NT2/D1 (cell line): ENCODE measurements at regions not wholly inside any gene's neighbourhood (a gene's known extent, or its start where the extent isn't known, plus 50 kb on each side); places are given as distances from the start of the nearest gene placed in this dataset.

ENCODE experiments used
- DNase-seq: peaks from one replicate; pipeline ENCODE4 v3.0.0-alpha.2; 2011; ENCODE audit warnings: low read depth, low spot score
- H3K27me3 ChIP-seq: 2 replicates; pipeline ENCODE4 v1.6.0; 2011; ENCODE audit warnings: mild to moderate bottlenecking; ENCODE audit not compliant: insufficient read length, insufficient read depth
- H3K36me3 ChIP-seq: 2 replicates; pipeline ENCODE4 v1.6.1; 2011; ENCODE audit warnings: mild to moderate bottlenecking, low read length, mixed read lengths; ENCODE audit not compliant: insufficient read depth, insufficient read length
- H3K4me1 ChIP-seq: 2 replicates; pipeline ENCODE4 v1.5.1; 2011; ENCODE audit not compliant: insufficient read depth, insufficient read length
- H3K4me3 ChIP-seq: 2 replicates; pipeline ENCODE4 v1.5.1; 2011; ENCODE audit warnings: low read depth; ENCODE audit not compliant: insufficient read length
- H3K9ac ChIP-seq: 2 replicates; pipeline ENCODE4 v1.6.0; 2011; ENCODE audit warnings: low read depth; ENCODE audit not compliant: insufficient read length
- H3K9me3 ChIP-seq: 2 replicates; pipeline ENCODE4 v1.5.1; 2011; ENCODE audit warnings: mild to moderate bottlenecking, low read length; ENCODE audit not compliant: insufficient read depth
- SUZ12 ChIP-seq: IDR thresholded peaks from 2 replicates; pipeline ENCODE4 v1.6.1; 2011; ENCODE audit not compliant: insufficient read length, insufficient read depth; ENCODE audit errors: extremely low read depth
- YY1 ChIP-seq: IDR thresholded peaks from 2 replicates; pipeline ENCODE4 v1.6.1; 2011; ENCODE audit not compliant: insufficient read length, insufficient read depth
- ZNF274 ChIP-seq: IDR thresholded peaks from 2 replicates; pipeline ENCODE4 v1.6.1; 2011; ENCODE audit warnings: mild to moderate bottlenecking, low read depth, low read length

DNA sequence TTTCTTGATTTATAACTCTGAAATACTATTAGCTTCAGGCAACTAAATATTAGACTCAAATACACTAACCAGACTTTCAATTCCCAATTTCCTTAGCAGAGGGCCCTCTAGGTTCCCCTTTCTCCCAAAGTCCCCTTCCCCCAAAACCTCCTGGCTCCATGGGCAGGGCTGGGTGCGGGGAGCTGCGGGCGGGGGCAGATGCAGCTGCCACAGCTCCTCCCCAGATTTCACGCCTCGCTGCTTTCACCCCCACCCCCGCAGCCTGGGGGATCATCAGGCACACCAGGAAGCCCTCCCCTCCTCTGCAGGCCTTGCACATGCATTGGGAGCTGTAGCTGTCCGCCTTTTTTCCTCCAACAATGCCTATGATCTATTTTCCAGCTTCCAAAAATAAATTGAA, 82.8 kb upstream of the SPATA31C2 start:
- Histone ChIP-seq H3K9me3 (no peaks in the 10 kb centered on the region), H3K27me3 (no peaks in the 10 kb centered on the region), H3K36me3 (no peaks in the 10 kb centered on the region), H3K4me3 (no peak overlapping the region), H3K9ac (no peak overlapping the region), H3K4me1 (peaks cover 11% of the 10 kb centered on the region)
- TF ChIP-seq SUZ12, result no peak
- TF ChIP-seq ZNF274, result no peak
- no peak for TF ChIP-seq YY1
- no peak for DNase-seq

DNA sequence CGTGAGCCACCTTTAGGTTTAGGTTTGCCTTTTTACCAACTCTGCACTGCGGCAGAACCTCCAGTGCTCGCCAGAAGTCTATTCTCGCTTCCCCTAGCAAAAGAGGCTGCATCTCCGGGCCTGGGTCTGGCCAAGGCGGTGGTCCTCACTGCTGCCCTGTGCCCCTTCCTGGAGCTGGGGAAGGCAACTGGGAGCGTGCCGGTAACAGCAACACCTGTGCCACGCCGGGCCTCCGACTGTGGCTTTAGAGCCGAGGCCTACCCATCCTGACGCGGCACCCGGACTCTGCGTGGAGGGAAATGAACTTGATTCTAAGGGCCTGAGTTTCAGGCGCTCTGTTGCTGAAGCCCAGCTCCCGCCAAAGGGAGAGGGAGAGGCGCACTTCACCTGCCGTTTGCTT, 82.4 kb upstream of the SPATA31C2 start:
- no peak overlapping the region for H3K9ac ChIP-seq
- TF ChIP-seq SUZ12 (no peak), ZNF274 (no peak), YY1 (no peak)

DNA sequence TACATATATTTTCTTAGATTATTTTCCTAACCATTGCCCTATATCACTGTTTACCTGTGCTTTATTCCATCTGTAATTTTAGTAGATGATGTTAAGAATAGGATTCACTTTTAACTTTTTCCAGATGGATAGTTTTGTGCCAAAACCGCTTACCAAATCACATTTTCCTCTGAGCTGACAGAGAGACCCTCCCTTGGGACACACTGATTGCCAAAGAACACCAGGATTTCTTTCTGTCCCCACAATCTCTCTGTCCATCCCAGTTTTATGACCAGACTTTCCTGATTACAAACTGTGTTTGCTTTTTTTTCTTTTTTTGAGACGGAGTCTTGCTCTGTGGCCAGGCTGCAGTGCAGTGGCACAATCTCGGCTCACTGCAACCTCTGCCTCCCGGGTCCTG, 81.3 kb upstream of the SPATA31C2 start:
- H3K4me3 ChIP-seq, result no peak overlapping the region
- H3K4me1 ChIP-seq, result peaks cover 7% of the 10 kb centered on the region

More for the DNA sequence above, 82.4 kb upstream of the SPATA31C2 start:
- Histone ChIP-seq H3K9me3 (no peaks in the 10 kb centered on the region), H3K4me1 (peaks cover 11% of the 10 kb centered on the region), H3K36me3 (no peaks in the 10 kb centered on the region), H3K4me3 (no peak overlapping the region), H3K27me3 (no peaks in the 10 kb centered on the region)
- no peak for DNase-seq

DNA sequence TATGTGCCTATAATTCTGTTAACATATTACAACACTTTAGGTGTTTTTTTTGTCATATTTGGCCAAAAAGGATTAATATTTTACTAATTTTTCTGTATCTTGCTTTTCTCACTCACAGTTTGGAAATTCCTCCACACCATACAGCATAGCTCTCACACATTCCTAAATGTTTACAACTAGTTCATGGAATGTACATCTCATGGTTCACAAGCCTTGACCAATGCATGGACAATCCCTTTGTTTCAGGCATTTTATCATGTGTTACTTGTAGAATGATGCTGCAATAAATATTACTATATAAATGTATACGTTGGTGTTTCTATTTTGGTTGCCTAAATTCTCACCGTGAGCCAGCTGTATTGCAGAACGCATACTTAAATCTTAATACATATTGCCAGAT, 80.5 kb upstream of the SPATA31C2 start:
- Histone ChIP-seq H3K36me3 (no peaks in the 10 kb centered on the region), H3K4me3 (no peak overlapping the region), H3K9me3 (peaks cover 2% of the 10 kb centered on the region), H3K9ac (no peak overlapping the region), H3K27me3 (no peaks in the 10 kb centered on the region), H3K4me1 (peaks cover 5% of the 10 kb centered on the region)
- TF ChIP-seq SUZ12, result no peak
- TF ChIP-seq ZNF274, result no peak
- no peak for TF ChIP-seq YY1
- DNase-seq, result no peak

More for the DNA sequence above, 81.3 kb upstream of the SPATA31C2 start:
- no peak for TF ChIP-seq SUZ12
- TF ChIP-seq YY1, result no peak
- TF ChIP-seq ZNF274, result no peak
- H3K9me3 ChIP-seq, result no peaks in the 10 kb centered on the region
- H3K9ac ChIP-seq, result no peak overlapping the region
- no peaks in the 10 kb centered on the region for H3K36me3 ChIP-seq
- H3K27me3 ChIP-seq, result no peaks in the 10 kb centered on the region
- DNase-seq, result no peak

DNA sequence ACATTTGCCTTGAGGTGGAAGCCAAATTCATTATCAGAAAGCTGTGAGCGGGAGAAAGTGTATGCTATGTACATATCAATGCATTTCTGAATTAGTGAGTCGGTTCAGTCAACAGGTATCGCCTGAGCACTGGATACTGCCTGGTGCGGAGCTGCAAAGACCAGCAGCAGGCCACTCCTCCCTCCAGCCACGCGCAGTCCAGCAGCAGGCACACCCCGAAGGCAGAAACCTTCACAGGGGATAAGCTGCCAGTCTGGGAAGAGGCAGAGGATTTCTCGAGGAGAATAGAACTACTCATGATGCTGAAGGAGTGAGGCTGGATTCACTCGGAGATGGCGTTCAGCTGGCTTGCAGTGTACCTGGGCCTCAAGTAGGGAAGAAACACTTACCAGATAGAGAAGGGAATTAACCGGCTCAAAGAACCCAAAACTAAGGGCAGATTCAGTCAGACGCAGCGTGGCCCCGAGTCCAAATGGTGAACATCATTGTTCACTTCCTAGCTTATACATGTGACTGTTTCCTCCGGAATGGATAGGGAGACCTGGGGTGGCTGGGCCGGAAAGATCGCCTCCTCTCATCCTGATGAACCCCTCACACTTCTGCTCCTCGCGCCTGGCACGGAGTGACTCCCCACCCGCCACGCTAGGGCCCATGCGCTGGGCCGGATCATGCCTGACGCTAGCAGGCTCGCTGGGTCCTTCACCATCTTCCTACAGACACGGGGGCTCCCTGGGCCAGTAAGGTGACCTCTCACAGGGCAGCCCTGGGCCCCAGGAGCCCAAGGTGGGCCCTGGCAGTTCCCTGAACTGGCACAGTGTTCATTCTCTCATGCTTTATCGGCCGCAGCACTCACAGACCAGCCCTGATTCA, 78.1 kb upstream of the SPATA31C2 start:
- Histone ChIP-seq H3K36me3 (no peaks in the 10 kb centered on the region), H3K27me3 (no peaks in the 10 kb centered on the region), H3K9me3 (peaks cover 14% of the 10 kb centered on the region), H3K9ac (no peak overlapping the region), H3K4me1 (peaks cover 5% of the 10 kb centered on the region), H3K4me3 (no peak overlapping the region)
- DNase-seq, result no peak
- TF ChIP-seq ZNF274, result no peak
- no peak for TF ChIP-seq SUZ12
- TF ChIP-seq YY1, result no peak

DNA sequence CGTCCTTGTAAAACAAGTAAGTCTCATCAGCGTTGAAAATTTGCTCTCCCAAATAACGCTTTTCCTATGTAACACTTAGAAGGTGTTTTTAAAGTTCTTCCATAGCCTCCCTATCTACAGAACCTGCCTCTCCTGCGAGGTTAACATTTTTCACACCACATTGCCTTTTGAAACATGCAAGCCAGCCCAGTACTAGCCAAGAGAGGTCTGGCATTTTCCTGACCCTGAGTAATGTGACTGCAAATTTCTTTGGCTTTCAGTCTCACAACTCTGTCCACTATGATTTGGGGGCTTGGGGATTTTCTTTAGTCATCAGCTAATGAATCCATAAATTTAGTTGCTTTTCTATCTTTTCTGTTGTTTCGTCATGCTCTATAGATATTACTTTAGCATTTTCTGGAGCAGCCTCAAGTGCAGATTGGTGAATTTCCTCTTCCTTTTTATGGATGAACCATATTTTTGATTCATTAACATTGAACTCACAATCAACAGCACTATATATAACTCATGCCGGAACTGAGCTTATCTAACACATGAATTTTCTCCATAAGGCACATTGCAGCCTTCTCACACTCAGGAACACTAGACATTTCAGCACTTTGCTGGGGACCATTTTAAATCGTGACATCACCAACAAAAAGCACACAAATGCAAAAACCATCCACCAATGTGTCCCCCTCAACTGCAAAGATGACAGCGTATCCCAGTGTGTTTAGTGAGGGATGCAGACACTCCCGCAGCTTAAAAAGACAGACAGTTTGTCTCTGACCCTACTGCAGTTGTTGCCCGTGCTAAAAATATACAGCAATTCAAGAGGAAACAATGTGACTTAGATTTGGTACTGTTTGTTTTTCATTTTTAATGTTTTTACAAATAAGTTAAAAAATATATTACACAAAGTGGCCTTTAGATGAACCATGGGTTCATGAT, 77.2 kb upstream of the SPATA31C2 start:
- H3K27me3 ChIP-seq, result no peaks in the 10 kb centered on the region
- peak overlapping the region; percentile 17 for H3K9ac ChIP-seq
- H3K36me3 ChIP-seq, result no peaks in the 10 kb centered on the region
- H3K9me3 ChIP-seq, result peaks cover 14% of the 10 kb centered on the region
- peaks cover 5% of the 10 kb centered on the region for H3K4me1 ChIP-seq
- no peak for TF ChIP-seq SUZ12
- no peak for DNase-seq
- H3K4me3 ChIP-seq, result no peak overlapping the region

DNA sequence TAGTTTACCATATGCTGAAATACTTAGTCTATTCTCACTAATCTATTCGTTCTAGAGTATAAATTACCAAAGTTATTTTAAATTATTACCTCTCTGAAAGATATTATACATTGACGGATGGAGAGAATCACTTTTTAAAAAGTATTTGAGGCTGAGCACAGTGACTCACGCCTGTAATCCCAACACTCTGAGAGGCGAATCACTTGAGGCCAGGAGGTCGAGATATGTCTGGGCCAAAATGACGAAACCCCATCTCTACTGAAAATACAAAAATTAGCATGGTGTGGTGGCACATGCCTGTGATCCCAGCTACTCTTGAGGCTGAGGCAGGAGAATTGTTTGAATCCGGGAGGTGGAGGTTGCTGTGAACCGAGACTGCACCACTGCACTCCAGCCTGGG, 64.0 kb upstream of the SPATA31C2 start:
- no peak overlapping the region for H3K9ac ChIP-seq
- H3K4me1 ChIP-seq, result peaks cover 2% of the 10 kb centered on the region
- no peaks in the 10 kb centered on the region for H3K27me3 ChIP-seq
- H3K36me3 ChIP-seq, result no peaks in the 10 kb centered on the region
- DNase-seq, result no peak
- H3K4me3 ChIP-seq, result no peak overlapping the region
- no peaks in the 10 kb centered on the region for H3K9me3 ChIP-seq
- TF ChIP-seq ZNF274 (no peak), YY1 (no peak), SUZ12 (no peak)
